ENCODE measurements at regions not wholly inside any gene's neighbourhood (a gene's known extent, or its start where the extent isn't known, plus 50 kb on each side); places are given as distances from the start of the nearest gene placed in this dataset.

GRCh38 chr1:29901624-29902325 is 665.5 kb downstream of the PTPRU start:
- DNase-seq: no peak

GRCh38 chr1:29900712-29901111 is 664.4 kb downstream of the PTPRU start:
- no peak for DNase-seq

- no peak for DNase-seq
These were observed 663.9 kb downstream of the PTPRU start for GRCh38 chr1:29900104-29900679.

- DNase-seq: no peak
These were observed 660.7 kb downstream of the PTPRU start for GRCh38 chr1:29896791-29897714.

- DNase-seq: no peak
These were observed 660.0 kb downstream of the PTPRU start for GRCh38 chr1:29896300-29896699.

- no peak for DNase-seq
These were observed 658.9 kb downstream of the PTPRU start for GRCh38 chr1:29895201-29895600.

DNA sequence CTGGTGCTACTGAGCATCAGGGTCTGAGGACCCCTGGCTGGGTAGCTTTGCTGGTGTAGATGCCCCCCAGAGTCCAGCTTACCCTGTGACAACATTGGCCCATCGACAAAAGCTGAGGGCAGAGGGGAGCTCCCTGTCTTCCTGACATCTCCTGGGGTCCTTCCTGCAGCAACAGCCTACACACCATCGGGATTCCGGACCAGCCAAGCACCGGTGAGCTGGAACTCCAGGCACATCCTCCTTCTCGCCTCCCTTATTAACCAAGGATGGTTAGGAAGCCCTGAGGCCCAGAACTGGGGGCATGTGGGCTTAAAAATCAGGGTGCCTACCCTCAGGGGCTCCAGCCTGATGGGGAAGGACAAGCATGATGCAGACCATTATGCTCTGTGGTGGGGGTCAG is 658.0 kb downstream of the PTPRU start:
- DNase-seq: no peak

- no peak for DNase-seq
These were observed 657.5 kb downstream of the PTPRU start for GRCh38 chr1:29893806-29894205.

DNA sequence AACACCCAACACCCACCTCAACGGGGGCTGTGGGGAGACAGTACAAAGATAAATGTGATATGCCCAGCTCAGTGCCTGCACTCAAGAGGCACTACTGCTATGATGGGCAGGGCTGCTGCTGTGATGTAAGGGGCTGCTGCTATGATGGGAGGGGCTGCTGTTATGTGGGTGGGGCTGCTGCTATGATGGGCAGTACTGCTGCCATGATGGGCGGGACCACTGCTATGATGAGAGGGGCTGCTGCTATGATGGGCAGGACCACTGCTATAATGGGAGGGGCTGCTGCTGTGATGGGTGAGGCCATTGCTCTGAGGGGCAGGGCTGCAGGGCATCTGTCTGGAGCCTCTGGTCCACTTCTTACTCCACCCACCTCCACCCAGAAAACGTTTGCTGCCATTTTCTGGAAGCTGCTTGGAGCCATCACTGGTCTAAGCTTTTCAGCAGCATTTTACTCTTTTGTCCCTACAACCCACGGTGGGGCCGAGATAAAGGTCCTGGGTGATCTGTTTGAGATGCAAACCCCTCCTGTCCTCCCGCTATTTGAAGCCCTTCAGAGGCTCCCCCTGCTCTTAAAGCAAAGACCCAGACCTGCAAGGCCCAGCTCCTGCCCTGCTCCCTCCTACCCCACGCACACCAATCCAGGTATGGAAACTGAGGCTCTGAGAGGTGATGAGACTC is 656.9 kb downstream of the PTPRU start:
- DNase-seq: no peak

- no peak for DNase-seq
These were observed 655.9 kb downstream of the PTPRU start for GRCh38 chr1:29892247-29892646.

- no peak for DNase-seq
These were observed 654.1 kb downstream of the PTPRU start for GRCh38 chr1:29890201-29890959.

DNA sequence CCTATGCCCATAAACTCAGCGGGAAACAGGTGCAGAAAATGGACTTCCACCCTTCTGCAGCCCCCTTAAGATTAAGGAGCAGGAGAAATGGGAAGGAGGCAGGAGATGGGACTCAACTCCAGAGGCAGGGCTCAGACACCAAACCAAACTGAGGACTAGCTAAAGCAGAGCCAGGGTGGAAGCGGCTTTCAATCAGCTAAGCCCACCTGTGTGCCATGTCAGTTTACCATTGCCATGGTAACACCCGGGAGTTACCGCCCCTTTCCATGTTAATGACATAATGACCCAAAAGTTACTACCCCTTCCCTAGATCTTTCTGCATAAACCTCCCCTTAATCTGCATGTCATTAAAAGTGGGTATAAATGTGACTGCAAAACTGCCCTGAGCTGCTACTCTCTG is 653.5 kb downstream of the PTPRU start:
- DNase-seq: no peak

- no peak for DNase-seq
These were observed 648.4 kb downstream of the PTPRU start for GRCh38 chr1:29884740-29885139.

DNA sequence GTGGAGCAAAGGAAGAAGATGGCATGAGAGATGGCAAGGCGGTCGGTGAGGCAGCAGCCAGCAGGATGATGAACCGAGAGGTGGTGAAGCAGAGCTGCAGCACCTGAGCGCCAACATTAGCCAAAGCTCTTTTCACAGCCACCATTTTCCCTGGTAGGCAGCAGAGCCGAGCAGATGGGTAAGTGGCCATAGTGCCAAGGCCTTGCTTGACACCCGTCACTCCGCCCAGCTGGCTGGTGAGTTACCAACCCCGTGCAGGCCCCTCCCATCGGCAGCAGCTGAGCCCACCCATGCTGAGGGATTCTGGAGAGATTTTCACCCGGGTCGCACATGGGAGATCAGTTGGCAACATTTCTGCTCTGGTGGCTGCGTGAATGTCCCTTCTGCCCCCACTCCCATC is 647.7 kb downstream of the PTPRU start:
- DNase-seq: no peak

- DNase-seq: no peak
These were observed 647.1 kb downstream of the PTPRU start for GRCh38 chr1:29883411-29883832.

- DNase-seq: no peak
These were observed 644.2 kb downstream of the PTPRU start for GRCh38 chr1:29880556-29880955.

DNA sequence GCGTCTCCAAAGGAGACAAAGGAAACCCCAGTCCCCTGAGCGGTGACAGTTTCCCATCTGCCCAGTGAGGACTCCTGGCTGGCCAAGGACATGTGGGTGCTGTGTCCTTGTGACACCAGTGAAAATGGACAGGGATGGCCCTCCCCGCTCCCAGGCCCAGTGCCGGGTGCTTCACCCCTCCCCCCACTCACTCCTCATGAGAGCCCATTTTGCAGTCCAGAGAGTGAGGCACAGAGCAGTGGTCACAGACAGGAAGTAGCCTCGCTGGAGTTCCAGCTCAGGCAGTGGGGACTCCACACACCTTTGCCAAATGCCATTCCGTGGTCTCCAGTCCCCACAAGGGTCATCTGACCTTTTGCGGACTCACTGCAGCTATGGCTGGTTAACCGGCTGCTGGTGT is 642.9 kb downstream of the PTPRU start:
- no peak for DNase-seq

GRCh38 chr1:29878501-29878900 is 642.2 kb downstream of the PTPRU start:
- no peak for DNase-seq

GRCh38 chr1:29876902-29877301 is 640.6 kb downstream of the PTPRU start:
- peak; percentile 23 for DNase-seq

DNA sequence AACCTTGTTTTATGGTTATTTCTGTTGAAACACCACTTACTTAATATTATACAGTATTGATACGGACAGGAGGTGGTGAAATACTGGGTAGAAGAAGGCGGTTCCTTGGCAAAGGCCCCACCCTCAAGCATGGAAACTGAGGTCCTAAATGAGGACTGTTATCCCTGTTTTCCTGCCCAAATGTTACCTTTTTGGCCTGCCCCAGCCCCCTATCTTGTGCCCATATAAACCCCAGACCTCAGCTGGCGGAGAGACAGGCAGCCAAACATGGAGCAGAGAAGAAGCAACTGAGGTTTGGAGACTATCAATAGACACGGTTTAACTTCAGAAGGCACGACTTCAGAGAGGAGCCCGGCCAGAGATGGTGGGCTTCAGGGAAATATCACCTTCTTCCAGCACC is 640.1 kb downstream of the PTPRU start:
- no peak for DNase-seq

DNA sequence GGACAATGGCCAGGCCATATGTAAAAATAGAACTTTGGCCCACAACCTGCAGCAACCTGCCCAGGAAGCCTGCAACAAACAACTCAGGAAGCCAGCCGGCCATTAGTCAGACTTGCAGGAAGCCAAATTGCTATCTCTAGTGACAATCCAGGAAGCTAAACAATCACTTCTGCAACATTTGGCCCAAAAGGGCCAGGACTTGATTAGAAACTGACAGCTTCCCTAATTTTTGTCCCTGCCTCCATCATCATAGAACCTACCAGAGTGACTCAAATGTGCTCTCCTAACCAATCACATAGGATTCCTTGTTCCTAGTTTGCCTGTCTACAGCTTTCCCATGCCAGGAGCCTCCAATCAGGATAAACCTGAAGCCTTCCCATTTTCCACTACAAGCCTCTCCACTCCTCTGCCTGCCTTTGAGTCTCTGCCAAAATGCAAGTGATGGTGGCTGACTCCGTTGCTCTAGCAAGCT is 639.3 kb downstream of the PTPRU start:
- no peak for DNase-seq

- DNase-seq: no peak
These were observed 634.3 kb downstream of the PTPRU start for GRCh38 chr1:29870621-29871020.

Measured in NCI-H524 treated with DMSO at 0.1 percent for 48 hours (cell line).